GM12892 (cell line): ENCODE measurements at regions not wholly inside any gene's neighbourhood (a gene's known extent, or its start where the extent isn't known, plus 50 kb on each side); places are given as distances from the start of the nearest gene placed in this dataset.

ENCODE experiments used
- POLR2A ChIP-seq: IDR thresholded peaks from 2 replicates; pipeline ENCODE4 v1.6.1; 2011; ENCODE audit warnings: low read depth, low read length, control low read depth
- POLR2AphosphoS5 ChIP-seq: IDR thresholded peaks from 2 replicates; pipeline ENCODE4 v1.6.1; 2011; ENCODE audit warnings: low read depth, low read length, control low read depth

- TF ChIP-seq POLR2AphosphoS5 (no peak), POLR2A (no peak)
Measured at GRCh38 chr6:163940705-163941623, 526.4 kb downstream of the QKI start.
